Stimulated activated CD4-positive, alpha-beta T cell treated with anti-CD3 and anti-CD28 coated beads, Interleukin-2, amount 100 ng/mL, for 4 hours (primary cell): ENCODE measurements at regions not wholly inside any gene's neighbourhood (a gene's known extent, or its start where the extent isn't known, plus 50 kb on each side); places are given as distances from the start of the nearest gene placed in this dataset.

Source experiments
- DNase-seq: peaks from one replicate; pipeline ENCODE4 v3.0.0-alpha.2; 2020; ENCODE audit warnings: low read depth

- DNase-seq: no peak
Observed at GRCh38 chr2:24439971-24440340, 51.1 kb upstream of the NCOA1 start.

GRCh38 chr2:24439280-24439970, 51.6 kb upstream of the NCOA1 start:
- no peak for DNase-seq

GRCh38 chr2:24438106-24438505, 52.9 kb upstream of the NCOA1 start:
- no peak for DNase-seq

- no peak for DNase-seq
Observed at GRCh38 chr2:24435391-24436316, 55.4 kb upstream of the NCOA1 start.

- DNase-seq: no peak
Observed at GRCh38 chr2:24434541-24434940, 56.5 kb upstream of the NCOA1 start.

- DNase-seq: no peak
Observed at GRCh38 chr2:24432735-24433134, 58.3 kb upstream of the NCOA1 start.

- DNase-seq: no peak
Observed at GRCh38 chr2:24432121-24432520, 58.9 kb upstream of the NCOA1 start.

GRCh38 chr2:24429197-24430074, 61.6 kb upstream of the NCOA1 start:
- DNase-seq: no peak

- DNase-seq: no peak
Observed at GRCh38 chr2:24424387-24424786, 64.1 kb upstream of the ITSN2 start.

GRCh38 chr2:24423095-24423494, 62.8 kb upstream of the ITSN2 start:
- no peak for DNase-seq

- peak; percentile 34 for DNase-seq
Observed at GRCh38 chr2:24421668-24422067, 61.3 kb upstream of the ITSN2 start.

- no peak for DNase-seq
Observed at GRCh38 chr2:24420373-24420772, 60.0 kb upstream of the ITSN2 start.

- no peak for DNase-seq
Observed at GRCh38 chr2:24418166-24418841, 58.0 kb upstream of the ITSN2 start.

GRCh38 chr2:24412812-24413211, 52.5 kb upstream of the ITSN2 start:
- DNase-seq: no peak

- no peak for DNase-seq
Observed at GRCh38 chr2:24411488-24412151, 51.3 kb upstream of the ITSN2 start.

- DNase-seq: no peak
Observed at GRCh38 chr2:24410976-24411375, 50.6 kb upstream of the ITSN2 start.

GRCh38 chr2:24409700-24410556, 49.6 kb upstream of the ITSN2 start:
- DNase-seq: peak; percentile 4
